Tibial nerve (tissue), 4 donors: ENCODE measurements at regions not wholly inside any gene's neighbourhood (a gene's known extent, or its start where the extent isn't known, plus 50 kb on each side); places are given as distances from the start of the nearest gene placed in this dataset.

Experiments
- EP300 ChIP-seq, 2 donors: sonication (generic); formaldehyde crosslinking; IDR thresholded peaks; one replicate each; pipeline ENCODE4 v1.6.1; 2017; ENCODE audit warnings: antibody characterized with exemption in 2 of 2, mild to moderate bottlenecking in 1 of 2
- POLR2A ChIP-seq, 2 donors: fragments of 450-650 bp; IDR thresholded peaks; one replicate each; pipeline ENCODE4 v1.6.1; 2017; ENCODE audit warnings: antibody characterized with exemption in 2 of 2, mild to moderate bottlenecking in 2 of 2, moderate library complexity in 2 of 2
- TF ChIP-seq, protein P1 (sequence below), 5 experiments: fragments of 200-600 bp in 3 of 5; fragments of 450-650 bp in 2 of 5; sonication (generic) in 3 of 5; IDR thresholded peaks; one replicate each; pipeline ENCODE4 v1.5.1; 2016 to 2019; ENCODE audit warnings: antibody characterized with exemption in 5 of 5, mild to moderate bottlenecking in 3 of 5, moderate library complexity in 2 of 5

DNA sequence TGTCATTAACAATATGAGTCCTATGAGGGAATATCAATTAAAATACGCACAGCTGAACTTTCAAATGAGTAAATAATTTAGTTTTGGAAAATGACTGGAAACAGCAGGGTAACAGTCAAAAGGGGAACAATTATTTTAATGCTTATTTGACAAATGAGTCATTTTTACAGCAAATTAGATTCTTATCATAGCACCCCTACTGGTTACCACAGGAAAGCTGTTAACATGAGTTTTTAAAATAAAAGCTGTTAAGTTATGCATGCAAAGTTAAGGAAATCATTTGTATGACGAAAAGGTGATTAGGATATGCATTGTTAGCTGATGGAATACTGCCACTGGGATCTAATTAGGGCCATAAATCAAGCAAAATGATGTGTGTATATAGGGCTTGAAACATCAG is 435.1 kb upstream of the MEIS1 start:
- TF ChIP-seq, protein P1, sequence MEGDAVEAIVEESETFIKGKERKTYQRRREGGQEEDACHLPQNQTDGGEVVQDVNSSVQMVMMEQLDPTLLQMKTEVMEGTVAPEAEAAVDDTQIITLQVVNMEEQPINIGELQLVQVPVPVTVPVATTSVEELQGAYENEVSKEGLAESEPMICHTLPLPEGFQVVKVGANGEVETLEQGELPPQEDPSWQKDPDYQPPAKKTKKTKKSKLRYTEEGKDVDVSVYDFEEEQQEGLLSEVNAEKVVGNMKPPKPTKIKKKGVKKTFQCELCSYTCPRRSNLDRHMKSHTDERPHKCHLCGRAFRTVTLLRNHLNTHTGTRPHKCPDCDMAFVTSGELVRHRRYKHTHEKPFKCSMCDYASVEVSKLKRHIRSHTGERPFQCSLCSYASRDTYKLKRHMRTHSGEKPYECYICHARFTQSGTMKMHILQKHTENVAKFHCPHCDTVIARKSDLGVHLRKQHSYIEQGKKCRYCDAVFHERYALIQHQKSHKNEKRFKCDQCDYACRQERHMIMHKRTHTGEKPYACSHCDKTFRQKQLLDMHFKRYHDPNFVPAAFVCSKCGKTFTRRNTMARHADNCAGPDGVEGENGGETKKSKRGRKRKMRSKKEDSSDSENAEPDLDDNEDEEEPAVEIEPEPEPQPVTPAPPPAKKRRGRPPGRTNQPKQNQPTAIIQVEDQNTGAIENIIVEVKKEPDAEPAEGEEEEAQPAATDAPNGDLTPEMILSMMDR (IDR thresholded peaks at IDR 0.05): no peak
- TF ChIP-seq POLR2A (IDR thresholded peaks at IDR 0.05) (no peak), EP300 (IDR thresholded peaks at IDR 0.05) (no peak)
